Eye (tissue), 1 donor: ENCODE measurements at regions not wholly inside any gene's neighbourhood (a gene's known extent, or its start where the extent isn't known, plus 50 kb on each side); places are given as distances from the start of the nearest gene placed in this dataset.
A peak's percentile ranks its signal among the peaks of the same experiment; 100 is the strongest.
"Not testable (repeated sequence)": the region's sequence is repeated elsewhere in the genome, so short reads cannot be mapped to it uniquely, and the experiment has no call there.

ENCODE experiments used
- DNase-seq: peaks from one replicate; pipeline ENCODE4 v3.0.0-alpha.2; 2015

- no peak for DNase-seq
These were observed 138.2 kb upstream of the ADO start for GRCh38 chr10:62666275-62666674.

DNA sequence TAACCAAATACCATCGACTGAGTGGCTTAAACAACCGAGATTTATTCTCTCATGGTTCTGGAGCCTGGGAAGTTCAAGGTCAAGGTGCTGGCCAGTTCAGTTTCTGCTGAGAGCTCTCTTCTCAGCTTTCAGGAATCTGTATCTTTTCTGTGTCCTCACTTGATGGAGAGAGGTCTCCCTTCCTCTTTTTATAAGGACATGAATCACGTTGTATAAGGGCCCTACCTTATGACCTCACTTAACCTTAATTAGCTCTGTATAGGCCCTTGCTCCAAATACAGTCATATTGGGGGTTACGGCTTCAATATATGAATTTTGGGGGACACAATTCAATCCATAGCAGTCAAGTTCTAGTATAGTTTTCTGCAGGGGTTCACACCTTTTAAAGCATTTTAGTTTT lies 135.2 kb upstream of the ADO start:
- DNase-seq = no peak

DNA sequence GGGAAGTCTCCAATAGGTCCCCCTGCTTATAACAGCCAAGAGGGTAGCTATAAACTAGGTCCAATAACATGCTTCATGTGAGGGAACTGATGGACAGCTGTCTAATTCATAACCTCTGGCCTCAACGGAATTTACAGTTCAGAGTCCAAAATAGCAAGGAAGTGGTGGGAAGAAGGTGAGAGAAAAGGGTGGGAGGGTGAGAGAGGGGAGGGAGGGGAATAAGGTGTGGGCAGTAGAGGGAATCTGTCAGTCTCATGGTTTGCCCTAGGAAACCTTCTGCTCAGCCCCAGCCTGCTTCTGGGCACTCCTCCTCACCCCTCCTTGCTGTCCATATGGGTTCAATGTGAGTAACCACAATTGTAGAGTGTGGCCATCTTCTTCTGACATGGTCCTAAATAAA lies 133.4 kb upstream of the ADO start:
- no peak for DNase-seq

DNA sequence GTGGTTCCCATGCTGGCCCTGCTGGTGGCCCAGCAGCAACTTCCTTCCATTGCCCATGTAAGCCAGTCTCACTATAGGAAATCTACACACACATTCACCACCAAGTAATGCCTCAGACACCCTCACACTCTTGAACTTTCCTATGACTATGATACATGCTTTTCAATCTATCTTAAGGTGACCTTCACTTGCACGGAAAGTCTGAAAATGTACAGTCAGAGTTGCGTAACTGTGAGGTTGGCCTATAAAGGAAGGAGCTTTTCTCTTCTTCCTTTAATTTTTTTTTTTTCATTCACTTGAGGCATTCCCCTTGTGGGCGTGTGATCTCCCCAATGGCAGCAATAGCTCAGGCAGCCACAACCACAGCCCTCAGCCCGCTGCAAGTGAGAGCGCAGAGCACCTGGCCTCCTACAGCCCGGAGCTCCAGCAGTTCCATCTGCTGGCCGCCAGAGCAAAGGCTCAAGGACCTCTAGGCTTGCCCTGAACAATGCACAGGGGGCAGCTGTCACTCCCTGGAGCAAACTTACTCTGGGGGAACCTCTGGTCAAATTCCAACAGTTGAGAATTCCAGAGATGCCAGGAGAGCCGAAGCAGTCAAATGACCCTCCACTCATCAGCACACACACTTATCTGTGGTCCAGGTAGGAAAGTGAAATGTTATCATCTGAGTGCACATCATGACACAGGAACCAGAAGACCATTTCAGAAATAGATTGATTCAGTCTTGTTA lies 123.1 kb upstream of the ADO start:
- DNase-seq = no peak

- DNase-seq = no peak
These were observed 119.6 kb upstream of the ADO start for GRCh38 chr10:62684911-62685310.

GRCh38 chr10:62687230-62687748 lies 117.2 kb upstream of the ADO start:
- no peak for DNase-seq

DNA sequence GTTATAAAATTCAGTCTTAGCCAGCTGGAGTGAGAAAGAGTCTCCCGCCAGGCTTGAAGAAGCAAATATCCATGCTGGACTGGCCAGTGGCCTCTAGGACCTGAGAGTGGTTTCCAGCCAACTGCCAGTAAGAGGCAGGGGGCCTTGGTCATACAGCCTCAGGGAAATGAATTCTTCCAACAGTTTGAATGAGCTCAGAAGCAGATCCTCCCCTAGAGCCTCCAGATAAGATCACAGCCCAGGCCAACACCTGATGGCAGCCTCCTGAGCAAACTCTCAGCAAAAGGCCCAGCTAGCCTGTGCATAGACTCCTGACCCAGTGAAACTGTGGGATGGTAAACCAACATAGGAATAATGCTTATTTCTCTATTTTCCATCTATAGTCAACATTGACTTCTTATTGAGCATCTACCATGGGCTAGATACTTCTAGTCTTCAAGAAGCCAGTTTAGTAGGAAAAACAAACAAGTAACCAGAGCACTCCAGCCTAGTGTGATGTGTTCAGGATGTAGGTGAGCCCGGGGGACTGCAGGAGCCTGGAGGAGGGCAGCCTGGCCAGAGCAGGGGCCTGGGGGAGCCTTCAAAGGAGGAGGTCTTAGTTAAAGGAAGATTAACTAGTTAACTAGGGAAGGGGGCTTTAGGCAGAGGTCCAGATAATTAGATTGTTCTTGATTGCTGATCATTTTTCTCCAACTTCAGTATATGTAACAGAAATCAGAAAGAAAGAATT lies 115.4 kb upstream of the ADO start:
- DNase-seq = no peak

DNA sequence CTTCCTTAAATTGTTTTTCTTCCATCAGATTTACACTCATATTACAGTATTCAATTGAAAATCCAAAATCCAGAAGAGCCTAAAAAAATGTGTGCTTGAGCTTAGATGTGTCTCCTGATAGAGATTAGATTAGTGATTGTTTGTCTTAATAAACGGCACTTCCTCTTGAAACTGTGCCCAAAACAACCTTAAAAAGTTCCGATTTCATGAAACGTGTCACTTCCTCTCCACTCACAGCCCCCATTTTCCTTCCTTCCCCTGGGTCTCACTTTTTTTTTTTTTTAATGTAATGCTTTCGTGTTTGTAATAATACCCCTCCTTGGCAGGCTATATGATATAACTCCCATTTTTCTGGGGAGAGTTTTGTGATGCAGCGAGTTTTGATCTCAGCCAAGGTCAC lies 114.8 kb upstream of the ADO start:
- peak; percentile 49 for DNase-seq

DNA sequence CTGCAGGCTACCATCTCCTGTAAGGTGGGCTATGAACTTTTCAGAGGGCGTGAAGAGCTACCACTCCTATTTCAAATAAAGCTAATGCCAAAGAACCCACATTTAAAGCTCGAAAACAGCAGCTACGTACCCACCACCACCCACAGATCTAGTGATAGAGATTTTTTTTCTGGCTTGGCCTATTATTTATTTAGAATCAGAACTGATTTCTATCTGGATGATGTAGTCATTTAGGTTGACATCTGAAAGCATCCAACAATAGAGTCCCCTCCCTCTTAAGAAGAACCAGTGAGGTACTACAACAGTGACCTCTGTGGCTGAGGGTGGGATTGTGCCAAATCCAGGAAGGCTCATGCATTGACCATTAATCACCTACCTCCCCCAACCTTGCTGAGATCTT lies 113.8 kb upstream of the ADO start:
- DNase-seq = no peak

DNA sequence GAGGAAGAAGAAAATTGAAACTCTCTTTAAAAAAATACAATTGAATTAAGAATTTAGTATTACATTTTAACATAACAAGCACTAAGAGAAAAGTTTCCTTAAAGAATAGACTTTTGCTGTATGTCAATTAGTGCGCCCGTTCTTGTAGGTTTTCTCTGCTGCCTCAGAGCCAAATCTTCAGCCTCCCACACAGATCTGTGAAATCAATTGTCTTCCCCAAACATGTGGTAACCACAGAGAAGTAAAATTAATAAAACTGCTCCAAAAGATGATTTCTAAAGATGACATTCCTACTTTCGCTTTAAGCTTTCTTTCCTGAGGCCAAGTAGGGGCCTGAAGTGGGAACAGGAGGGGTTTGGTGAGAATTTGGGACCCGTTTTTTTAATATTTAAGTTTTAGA lies 113.2 kb upstream of the ADO start:
- DNase-seq = no peak

- DNase-seq = no peak
These were observed 112.4 kb upstream of the ADO start for GRCh38 chr10:62692085-62692484.

- DNase-seq = no peak
These were observed 111.2 kb upstream of the ADO start for GRCh38 chr10:62693306-62693705.

DNA sequence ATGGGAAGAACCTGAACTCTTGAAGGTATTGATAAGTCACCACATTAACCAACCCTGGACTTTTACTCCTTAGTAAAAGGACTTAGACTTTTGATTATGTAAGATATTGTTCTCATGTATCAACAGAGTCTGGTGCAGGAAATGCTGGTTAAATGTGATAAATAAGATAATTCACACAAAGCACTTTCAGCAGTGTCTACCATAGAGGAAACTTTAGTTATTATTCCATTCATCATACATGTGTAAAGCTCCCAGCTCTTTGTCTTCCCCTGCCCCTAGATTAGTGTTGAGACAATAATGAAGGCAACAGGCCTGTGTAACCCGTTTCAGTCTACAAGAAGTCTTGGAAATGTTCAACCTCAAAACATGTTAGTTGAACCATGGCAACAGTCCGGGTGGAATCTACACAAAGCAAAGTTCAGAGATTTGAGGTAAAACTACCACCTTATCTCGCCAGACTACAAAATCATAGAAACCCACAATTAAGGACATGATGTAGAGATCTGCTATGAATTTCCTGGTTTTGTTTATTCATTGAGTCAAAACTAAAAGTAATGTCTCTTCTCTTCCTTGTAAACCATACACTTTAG lies 109.9 kb upstream of the ADO start:
- DNase-seq = no peak

DNA sequence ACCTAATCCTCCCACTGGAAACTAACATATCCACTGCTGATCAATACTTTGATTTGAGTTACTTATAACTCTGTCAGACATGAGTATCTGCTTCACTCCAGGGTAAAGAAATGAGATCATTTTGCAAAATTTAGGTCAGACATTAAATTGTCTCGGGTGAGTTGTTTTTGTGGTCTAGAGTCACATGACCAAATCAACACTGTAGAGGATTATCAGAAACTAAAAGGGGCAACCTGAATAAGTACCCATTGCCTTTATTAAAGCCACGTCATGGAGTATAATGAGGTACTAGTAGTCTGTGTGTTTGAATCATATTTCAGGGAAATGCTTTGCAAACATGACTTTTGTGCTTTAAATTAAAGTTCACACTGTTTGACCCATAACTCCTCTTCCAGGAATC lies 107.7 kb upstream of the ADO start:
- DNase-seq = no peak

GRCh38 chr10:62699148-62699547 lies 105.4 kb upstream of the ADO start:
- no peak for DNase-seq

DNA sequence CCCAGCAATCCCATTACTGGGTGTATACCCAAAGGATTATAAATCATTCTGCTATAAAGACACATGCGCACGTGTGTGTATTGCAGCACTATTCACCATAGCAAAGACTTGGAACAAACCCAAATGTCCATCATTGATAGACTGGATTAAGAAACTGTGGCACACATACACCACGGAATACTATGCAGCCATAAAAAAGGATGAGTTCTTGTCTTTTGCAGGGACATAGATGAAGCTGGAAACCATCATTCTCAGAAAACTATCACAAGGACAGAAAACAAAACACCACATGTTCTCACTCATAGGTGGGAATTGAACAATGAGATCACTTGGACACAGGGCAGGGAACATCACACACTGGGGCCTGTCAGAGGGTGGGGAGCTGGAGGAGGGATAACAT lies 100.4 kb upstream of the ADO start:
- DNase-seq = not testable (repeated sequence)

GRCh38 chr10:62705789-62706188 lies 98.7 kb upstream of the ADO start:
- DNase-seq = no peak

DNA sequence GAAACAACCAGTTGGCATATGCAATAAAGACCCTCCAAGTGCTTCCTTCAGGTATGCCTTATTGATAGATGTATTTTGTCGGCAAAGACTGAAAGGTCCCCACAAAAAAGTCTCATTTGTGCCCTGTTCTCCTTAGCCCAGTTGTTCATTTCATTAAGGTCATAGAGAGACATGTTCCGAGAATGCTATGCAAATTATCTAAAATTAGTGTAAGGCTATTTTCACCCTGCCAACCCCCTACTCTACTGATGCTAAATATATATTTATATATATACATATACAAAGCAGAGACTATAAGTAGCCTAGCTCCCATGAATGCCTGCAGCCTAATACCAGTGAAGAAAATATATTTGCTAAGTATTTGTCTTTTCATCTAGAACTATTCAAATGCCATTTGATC lies 96.7 kb upstream of the ADO start:
- no peak for DNase-seq

DNA sequence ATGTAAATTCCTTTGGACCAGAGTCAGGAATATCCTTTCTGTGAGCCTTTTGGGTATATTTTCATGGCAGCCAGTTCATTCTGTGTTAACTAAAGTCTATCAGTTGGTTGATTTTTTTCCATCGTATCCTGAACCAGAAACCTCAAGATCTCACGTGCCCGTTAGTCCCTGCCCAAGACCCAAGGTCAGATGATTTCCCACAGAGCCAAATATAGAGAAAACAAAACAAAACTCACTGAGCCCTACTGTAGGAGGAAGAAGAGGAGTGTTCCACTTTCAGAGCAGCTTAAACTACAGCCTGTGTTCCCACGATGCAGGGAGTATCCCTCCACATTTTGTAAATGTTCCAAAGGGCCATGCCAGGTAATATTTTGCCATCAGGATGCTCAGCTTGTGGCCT lies 96.0 kb upstream of the ADO start:
- no peak for DNase-seq

DNA sequence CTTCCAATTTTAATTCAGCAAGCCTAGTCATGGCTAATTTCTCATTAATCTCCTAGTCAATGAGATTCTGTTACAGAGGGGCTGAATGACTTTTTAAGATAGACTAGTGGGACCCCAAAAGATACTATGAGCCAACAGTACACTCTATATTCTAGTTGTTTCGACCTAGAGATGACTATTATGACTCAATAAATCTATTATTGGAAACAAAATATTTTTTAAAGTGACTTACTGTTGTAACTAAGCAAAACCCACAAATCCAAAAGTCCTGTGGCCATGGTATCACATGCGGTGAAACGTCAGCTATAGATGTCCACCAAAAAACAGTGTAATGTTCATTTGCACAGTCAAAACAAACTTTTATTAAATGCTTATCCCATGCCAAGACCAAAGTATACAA lies 95.3 kb upstream of the ADO start:
- no peak for DNase-seq

DNA sequence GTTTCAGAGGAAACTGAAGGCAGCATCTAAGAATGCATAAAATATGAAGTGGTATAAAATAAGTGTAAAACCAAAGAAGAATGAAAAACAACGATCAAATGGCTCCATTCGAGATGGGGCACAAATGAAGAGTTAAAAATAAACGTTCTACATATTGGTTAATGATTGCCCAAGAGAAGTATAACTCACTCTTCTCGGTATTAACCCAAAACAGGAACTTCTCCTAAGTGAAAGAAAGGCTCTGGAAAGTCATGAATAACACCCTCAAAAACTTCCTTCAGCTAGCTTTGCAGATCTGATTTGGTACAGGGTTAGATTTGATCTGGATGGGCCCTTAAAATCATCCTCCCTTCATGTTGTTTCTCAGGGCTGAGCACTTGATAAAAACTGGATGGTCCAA lies 94.3 kb upstream of the ADO start:
- no peak for DNase-seq

GRCh38 chr10:62715383-62715782 lies 89.1 kb upstream of the ADO start:
- no peak for DNase-seq

GRCh38 chr10:62718585-62718984 lies 85.9 kb upstream of the ADO start:
- DNase-seq = no peak

- no peak for DNase-seq
These were observed 85.5 kb upstream of the ADO start for GRCh38 chr10:62719061-62719460.
